ENCODE measurements at regions not wholly inside any gene's neighbourhood (a gene's known extent, or its start where the extent isn't known, plus 50 kb on each side); places are given as distances from the start of the nearest gene placed in this dataset.

- Histone ChIP-seq H3K4me3 (ENCODE audit: low read length) (no peak overlapping the region), H3K36me3 (replicated peaks; ENCODE audit: insufficient read depth, low read length) (no peaks in the 10 kb centered on the region), H3K4me2 (ENCODE audit: low read depth, low read length) (no peak overlapping the region), H3K9me3 (replicated peaks; ENCODE audit: insufficient read depth, low read length) (no peaks in the 10 kb centered on the region), H3K27ac (ENCODE audit: low read length) (no peak overlapping the region), H3K9ac (ENCODE audit: low read length) (no peak overlapping the region), H3K4me1 (ENCODE audit: low read length) (0 out of 2 replicates have a peak, but pooled peaks cover 3% of the 10 kb centered on the region), H3F3A (ENCODE audit: insufficient read depth, low read length) (no peaks in the 10 kb centered on the region), H3K27me3 (replicated peaks; ENCODE audit: insufficient read depth, low read length) (no peaks in the 10 kb centered on the region), H4K20me1 (ENCODE audit: insufficient read depth, low read length) (no peaks in the 10 kb centered on the region; the same call in 1 of the 2 replicates), H3K9me2 (replicated peaks; ENCODE audit: insufficient read depth, low read length) (no peaks in the 10 kb centered on the region), H3K79me2 (ENCODE audit: low read length) (no peaks in the 10 kb centered on the region), H2AFZ (ENCODE audit: low read length) (no peak overlapping the region)
- TF ChIP-seq EZH2phosphoT487 (IDR thresholded peaks at IDR 0.05; ENCODE audit: low read length) (no peak), CTCF (IDR thresholded peaks at IDR 0.05; ENCODE audit: low read length) (no peak), EZH2 (optimal IDR thresholded peaks at IDR 0.05; ENCODE audit: low read depth, low read length) (no peak)
- no peak for DNase-seq
Measured at GRCh38 chr4:115272185-115272584, 158.8 kb upstream of the NDST4 start.

- Histone ChIP-seq H3K4me1 (ENCODE audit: low read length) (no peaks in the 10 kb centered on the region), H3K4me3 (ENCODE audit: low read length) (no peak overlapping the region), H3F3A (ENCODE audit: insufficient read depth, low read length) (no peaks in the 10 kb centered on the region), H3K9ac (ENCODE audit: low read length) (no peak overlapping the region), H3K36me3 (replicated peaks; ENCODE audit: insufficient read depth, low read length) (no peaks in the 10 kb centered on the region), H3K27ac (ENCODE audit: low read length) (no peak overlapping the region), H3K27me3 (replicated peaks; ENCODE audit: insufficient read depth, low read length) (no peaks in the 10 kb centered on the region), H2AFZ (ENCODE audit: low read length) (no peak overlapping the region), H3K4me2 (ENCODE audit: low read depth, low read length) (no peak overlapping the region), H3K79me2 (ENCODE audit: low read length) (no peaks in the 10 kb centered on the region), H3K9me2 (replicated peaks; ENCODE audit: insufficient read depth, low read length) (no peaks in the 10 kb centered on the region), H3K9me3 (replicated peaks; ENCODE audit: insufficient read depth, low read length) (no peaks in the 10 kb centered on the region), H4K20me1 (ENCODE audit: insufficient read depth, low read length) (no peaks in the 10 kb centered on the region)
- TF ChIP-seq CTCF (IDR thresholded peaks at IDR 0.05; ENCODE audit: low read length) (no peak), EZH2phosphoT487 (IDR thresholded peaks at IDR 0.05; ENCODE audit: low read length) (no peak), EZH2 (optimal IDR thresholded peaks at IDR 0.05; ENCODE audit: low read depth, low read length) (no peak)
- no peak for DNase-seq
Measured at GRCh38 chr4:115260195-115260594, 146.8 kb upstream of the NDST4 start.

GRCh38 chr4:115259642-115260041, 146.2 kb upstream of the NDST4 start:
- no peaks in the 10 kb centered on the region for H3K79me2 ChIP-seq (ENCODE audit: low read length)
- no peak overlapping the region for H3K4me3 ChIP-seq (ENCODE audit: low read length)
- H3K36me3 ChIP-seq (replicated peaks; ENCODE audit: insufficient read depth, low read length): no peaks in the 10 kb centered on the region
- H3K4me2 ChIP-seq (ENCODE audit: low read depth, low read length): no peak overlapping the region
- no peak overlapping the region for H3K9ac ChIP-seq (ENCODE audit: low read length)
- H3F3A ChIP-seq (ENCODE audit: insufficient read depth, low read length): no peaks in the 10 kb centered on the region
- DNase-seq: no peak
- no peaks in the 10 kb centered on the region for H3K9me3 ChIP-seq (replicated peaks; ENCODE audit: insufficient read depth, low read length)
- no peaks in the 10 kb centered on the region for H3K27me3 ChIP-seq (replicated peaks; ENCODE audit: insufficient read depth, low read length)
- H3K4me1 ChIP-seq (ENCODE audit: low read length): no peaks in the 10 kb centered on the region
- no peaks in the 10 kb centered on the region for H4K20me1 ChIP-seq (ENCODE audit: insufficient read depth, low read length)
- no peaks in the 10 kb centered on the region for H3K9me2 ChIP-seq (replicated peaks; ENCODE audit: insufficient read depth, low read length)
- no peak for TF ChIP-seq EZH2phosphoT487 (IDR thresholded peaks at IDR 0.05; ENCODE audit: low read length)
- no peak for TF ChIP-seq CTCF (IDR thresholded peaks at IDR 0.05; ENCODE audit: low read length)
- TF ChIP-seq EZH2 (optimal IDR thresholded peaks at IDR 0.05; ENCODE audit: low read depth, low read length): no peak
- no peak overlapping the region for H2AFZ ChIP-seq (ENCODE audit: low read length)
- no peak overlapping the region for H3K27ac ChIP-seq (ENCODE audit: low read length)

Measured in MM.1S (cell line).